ENCODE measurements at regions not wholly inside any gene's neighbourhood (a gene's known extent, or its start where the extent isn't known, plus 50 kb on each side); places are given as distances from the start of the nearest gene placed in this dataset.

GRCh38 chr15:70420948-70421482 is 323.3 kb upstream of the TLE3 start:
- DNase-seq = no peak

GRCh38 chr15:70420086-70420947 is 322.6 kb upstream of the TLE3 start:
- no peak for DNase-seq

GRCh38 chr15:70418943-70419342 is 321.2 kb upstream of the TLE3 start:
- no peak for DNase-seq

- no peak for DNase-seq
Observed at GRCh38 chr15:70417535-70417934, 319.8 kb upstream of the TLE3 start.

GRCh38 chr15:70416829-70417228 is 319.1 kb upstream of the TLE3 start:
- DNase-seq = no peak

GRCh38 chr15:70415398-70415797 is 317.7 kb upstream of the TLE3 start:
- DNase-seq = no peak

- no peak for DNase-seq
Observed at GRCh38 chr15:70414626-70415025, 316.9 kb upstream of the TLE3 start.

GRCh38 chr15:70412794-70413193 is 315.1 kb upstream of the TLE3 start:
- no peak for DNase-seq

GRCh38 chr15:70411143-70411863 is 313.6 kb upstream of the TLE3 start:
- DNase-seq = no peak

GRCh38 chr15:70410371-70410985 is 312.8 kb upstream of the TLE3 start:
- DNase-seq = no peak

GRCh38 chr15:70409388-70409787 is 311.7 kb upstream of the TLE3 start:
- DNase-seq = no peak

GRCh38 chr15:70407955-70408354 is 310.2 kb upstream of the TLE3 start:
- no peak for DNase-seq

- DNase-seq = no peak
Observed at GRCh38 chr15:70407336-70407670, 309.6 kb upstream of the TLE3 start.

GRCh38 chr15:70406617-70407335 is 309.1 kb upstream of the TLE3 start:
- no peak for DNase-seq

GRCh38 chr15:70401709-70402108 is 304.0 kb upstream of the TLE3 start:
- no peak for DNase-seq

GRCh38 chr15:70400766-70401541 is 303.2 kb upstream of the TLE3 start:
- DNase-seq = no peak

GRCh38 chr15:70399204-70399603 is 301.5 kb upstream of the TLE3 start:
- DNase-seq = no peak

GRCh38 chr15:70398694-70399093 is 301.0 kb upstream of the TLE3 start:
- no peak for DNase-seq

GRCh38 chr15:70396807-70397206 is 299.1 kb upstream of the TLE3 start:
- DNase-seq = no peak

GRCh38 chr15:70395164-70395563 is 297.4 kb upstream of the TLE3 start:
- no peak for DNase-seq

GRCh38 chr15:70390723-70391122 is 293.0 kb upstream of the TLE3 start:
- no peak for DNase-seq

- no peak for DNase-seq
Observed at GRCh38 chr15:70387993-70388392, 290.3 kb upstream of the TLE3 start.
